WERI-Rb-1 (cell line): ENCODE measurements at regions not wholly inside any gene's neighbourhood (a gene's known extent, or its start where the extent isn't known, plus 50 kb on each side); places are given as distances from the start of the nearest gene placed in this dataset.
"Not testable (repeated sequence)": the region's sequence is repeated elsewhere in the genome, so short reads cannot be mapped to it uniquely, and the experiment has no call there.

Source experiments
- DNase-seq: peaks from one replicate; pipeline ENCODE4 v3.0.0-alpha.2; 2020
- H3K27ac ChIP-seq: fragments of 250-450 bp; sonication (Bioruptor Pico); 2 replicates; pipeline ENCODE4 v1.5.1; 2020; ENCODE audit warnings: mild to moderate bottlenecking, moderate library complexity
- H3K27me3 ChIP-seq: fragments of 250-450 bp; sonication (Bioruptor Pico); 2 replicates; pipeline ENCODE4 v1.5.1; 2021; ENCODE audit warnings: mild to moderate bottlenecking, low read depth, moderate library complexity; ENCODE audit not compliant: insufficient read depth, severe bottlenecking
- H3K36me3 ChIP-seq: fragments of 250-450 bp; sonication (Bioruptor Pico); 2 replicates; pipeline ENCODE4 v1.5.1; 2020; ENCODE audit warnings: mild to moderate bottlenecking, moderate library complexity
- H3K4me3 ChIP-seq: 2 replicates; pipeline ENCODE4 v1.5.1; 2011; ENCODE audit warnings: low read depth, mild to moderate bottlenecking, control low read depth, low read length
- H3K9me3 ChIP-seq: fragments of 250-450 bp; sonication (Bioruptor Pico); 2 replicates; pipeline ENCODE4 v1.5.1; 2021; ENCODE audit warnings: mild to moderate bottlenecking, moderate library complexity; ENCODE audit not compliant: severe bottlenecking
- TF ChIP-seq, protein P1 (sequence below): IDR thresholded peaks from 2 replicates; pipeline ENCODE4 v1.5.1; 2011; ENCODE audit warnings: low read depth, mild to moderate bottlenecking, control low read depth, inconsistent platforms, low read length

DNA sequence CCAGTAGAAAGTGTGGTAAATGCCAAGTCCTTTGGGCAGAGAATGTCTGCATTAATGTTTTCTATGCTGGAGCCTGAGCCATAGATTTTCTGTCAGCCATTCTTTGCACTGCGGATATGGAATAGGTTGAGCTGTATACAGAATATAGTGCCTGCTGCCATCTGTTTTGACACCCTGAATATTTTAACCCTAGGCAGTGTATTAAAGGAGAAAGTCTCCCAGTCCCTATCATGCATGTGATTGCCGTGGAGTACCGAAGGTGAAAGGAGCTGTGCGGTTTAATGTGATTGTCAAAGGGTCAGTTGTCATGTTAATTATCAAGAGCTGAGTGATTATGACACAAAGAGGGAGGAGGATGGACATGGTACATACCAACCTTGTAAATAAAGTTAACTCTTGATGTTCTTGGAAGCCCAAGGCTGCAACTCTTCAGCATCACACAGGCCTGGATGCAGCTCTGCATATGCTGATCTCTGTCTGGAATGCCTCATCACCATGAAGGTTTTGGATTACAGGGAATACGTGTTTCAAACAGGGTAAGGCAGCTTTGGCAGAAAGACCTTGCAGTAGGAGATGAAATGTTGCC, 247.1 kb upstream of the ELAVL2 start:
- DNase-seq, result no peak
- Histone ChIP-seq H3K4me3 (no peak overlapping the region), H3K36me3 (no peaks in the 10 kb centered on the region), H3K27me3 (no peaks in the 10 kb centered on the region), H3K9me3 (no peaks in the 10 kb centered on the region), H3K27ac (no peak overlapping the region)
- TF ChIP-seq, protein P1, sequence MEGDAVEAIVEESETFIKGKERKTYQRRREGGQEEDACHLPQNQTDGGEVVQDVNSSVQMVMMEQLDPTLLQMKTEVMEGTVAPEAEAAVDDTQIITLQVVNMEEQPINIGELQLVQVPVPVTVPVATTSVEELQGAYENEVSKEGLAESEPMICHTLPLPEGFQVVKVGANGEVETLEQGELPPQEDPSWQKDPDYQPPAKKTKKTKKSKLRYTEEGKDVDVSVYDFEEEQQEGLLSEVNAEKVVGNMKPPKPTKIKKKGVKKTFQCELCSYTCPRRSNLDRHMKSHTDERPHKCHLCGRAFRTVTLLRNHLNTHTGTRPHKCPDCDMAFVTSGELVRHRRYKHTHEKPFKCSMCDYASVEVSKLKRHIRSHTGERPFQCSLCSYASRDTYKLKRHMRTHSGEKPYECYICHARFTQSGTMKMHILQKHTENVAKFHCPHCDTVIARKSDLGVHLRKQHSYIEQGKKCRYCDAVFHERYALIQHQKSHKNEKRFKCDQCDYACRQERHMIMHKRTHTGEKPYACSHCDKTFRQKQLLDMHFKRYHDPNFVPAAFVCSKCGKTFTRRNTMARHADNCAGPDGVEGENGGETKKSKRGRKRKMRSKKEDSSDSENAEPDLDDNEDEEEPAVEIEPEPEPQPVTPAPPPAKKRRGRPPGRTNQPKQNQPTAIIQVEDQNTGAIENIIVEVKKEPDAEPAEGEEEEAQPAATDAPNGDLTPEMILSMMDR, result no peak

DNA sequence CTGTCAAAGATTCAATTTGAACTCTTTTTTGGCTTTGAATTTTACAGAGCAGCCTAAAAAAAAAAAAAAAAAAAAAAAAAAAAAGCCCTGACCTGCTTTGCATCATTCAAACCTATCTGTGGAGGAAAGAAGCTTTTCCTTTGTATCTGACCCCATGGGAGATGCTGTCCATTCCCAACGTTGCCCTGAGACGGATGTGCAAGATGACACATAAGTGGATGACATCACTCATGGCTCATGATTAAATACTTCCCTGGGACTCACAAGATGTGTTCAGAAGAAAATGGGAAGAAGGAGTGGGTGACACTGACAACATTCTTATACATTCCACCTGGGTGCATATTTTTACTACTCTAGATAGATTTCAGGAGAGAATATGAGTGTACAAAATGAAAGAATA, 245.7 kb upstream of the ELAVL2 start:
- Histone ChIP-seq H3K27ac (no peak overlapping the region), H3K4me3 (no peak overlapping the region), H3K27me3 (no peaks in the 10 kb centered on the region), H3K9me3 (no peaks in the 10 kb centered on the region), H3K36me3 (no peaks in the 10 kb centered on the region)
- no peak for DNase-seq
- TF ChIP-seq, protein P1, result no peak

DNA sequence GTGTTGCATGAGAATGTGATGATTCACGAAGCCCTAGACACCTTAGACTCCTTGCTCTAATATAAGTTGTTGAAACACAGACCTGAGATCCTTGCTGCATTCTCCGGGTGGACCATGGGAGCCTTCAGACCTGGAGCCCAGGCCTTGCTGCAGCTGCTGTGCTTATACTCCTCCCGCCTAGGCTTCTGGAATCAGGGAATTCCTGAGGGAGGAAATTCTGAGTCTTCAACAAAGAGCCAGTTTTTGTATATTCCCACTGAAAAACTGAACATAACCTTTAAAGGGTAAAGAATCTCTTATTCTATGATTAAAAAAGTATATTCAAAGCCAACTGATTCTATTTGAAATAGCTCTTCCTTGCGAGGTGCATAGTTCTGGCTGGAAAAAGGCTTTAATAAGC, 245.1 kb upstream of the ELAVL2 start:
- H3K4me3 ChIP-seq, result no peak overlapping the region
- TF ChIP-seq, protein P1, result no peak
- H3K9me3 ChIP-seq, result no peaks in the 10 kb centered on the region
- no peaks in the 10 kb centered on the region for H3K27me3 ChIP-seq
- H3K36me3 ChIP-seq, result no peaks in the 10 kb centered on the region
- DNase-seq, result no peak
- H3K27ac ChIP-seq, result no peak overlapping the region

DNA sequence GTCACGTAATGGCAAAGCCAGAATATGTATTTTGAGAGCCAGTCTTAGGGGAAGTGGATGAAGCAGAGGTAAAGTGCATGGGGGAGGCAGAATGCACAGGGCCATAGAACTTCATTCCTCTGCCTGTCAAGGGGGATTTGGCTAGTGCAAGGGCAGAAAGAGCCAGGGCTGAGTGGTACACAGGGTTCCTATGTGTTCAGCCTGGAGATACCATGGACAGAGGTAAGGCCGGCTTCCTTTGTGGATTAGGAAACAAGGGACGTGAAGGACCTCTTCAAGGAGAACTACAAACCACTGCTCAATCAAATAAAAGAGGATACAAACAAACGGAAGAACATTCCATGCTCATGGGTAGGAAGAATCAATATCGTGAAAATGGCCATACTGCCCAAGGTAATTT, 241.1 kb upstream of the ELAVL2 start:
- H3K4me3 ChIP-seq, H3K9me3 ChIP-seq, H3K27ac ChIP-seq, H3K36me3 ChIP-seq, H3K27me3 ChIP-seq, DNase-seq: not testable (repeated sequence)

DNA sequence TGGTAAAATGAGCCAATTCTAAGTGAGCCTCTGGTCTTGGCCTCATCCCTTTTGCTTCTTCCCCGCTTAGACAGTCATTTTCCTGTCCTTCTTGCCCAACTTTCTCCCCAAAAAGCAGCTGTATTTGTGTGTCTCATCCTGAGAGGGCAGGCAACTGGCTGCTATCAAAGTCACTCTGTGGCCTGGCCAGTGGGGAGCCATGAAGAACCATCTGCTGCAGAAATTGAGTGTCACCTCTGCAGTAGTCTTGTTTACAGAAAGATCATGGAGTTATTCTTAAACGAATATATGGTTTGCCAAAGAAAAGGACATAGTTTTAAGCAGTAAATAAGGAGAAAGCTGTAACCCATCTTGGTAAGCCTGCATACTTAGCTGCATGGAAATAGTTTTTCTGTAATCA, 233.6 kb upstream of the ELAVL2 start:
- Histone ChIP-seq H3K27ac (no peak overlapping the region), H3K27me3 (no peaks in the 10 kb centered on the region), H3K36me3 (no peaks in the 10 kb centered on the region), H3K9me3 (no peaks in the 10 kb centered on the region), H3K4me3 (no peak overlapping the region)
- DNase-seq, result no peak
- TF ChIP-seq, protein P1, result no peak

DNA sequence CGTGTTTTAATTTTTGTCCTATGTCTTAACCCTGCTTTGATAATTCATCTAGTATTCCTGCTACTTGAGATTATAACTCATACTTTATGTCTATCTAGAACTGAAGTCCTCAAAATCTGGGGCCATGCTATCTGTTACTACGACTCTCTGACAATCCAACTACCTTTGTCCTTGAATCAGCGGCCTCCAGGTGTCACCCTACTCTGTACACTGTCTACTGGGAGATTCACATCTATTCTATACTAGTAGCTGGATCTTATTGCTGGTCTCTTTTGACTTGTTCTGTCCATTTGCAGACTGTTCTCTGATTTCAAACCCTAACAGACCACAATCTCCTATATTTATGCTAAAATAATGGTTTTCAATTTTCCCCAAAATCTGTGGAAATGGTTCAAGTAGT, 225.5 kb upstream of the ELAVL2 start:
- Histone ChIP-seq H3K36me3 (no peaks in the 10 kb centered on the region), H3K9me3 (peaks cover 3% of the 10 kb centered on the region), H3K4me3 (no peak overlapping the region), H3K27me3 (no peaks in the 10 kb centered on the region), H3K27ac (no peak overlapping the region)
- TF ChIP-seq, protein P1, result 0 out of 2 replicates have a peak, but pooled peaks have one; percentile 5
- DNase-seq, result no peak

DNA sequence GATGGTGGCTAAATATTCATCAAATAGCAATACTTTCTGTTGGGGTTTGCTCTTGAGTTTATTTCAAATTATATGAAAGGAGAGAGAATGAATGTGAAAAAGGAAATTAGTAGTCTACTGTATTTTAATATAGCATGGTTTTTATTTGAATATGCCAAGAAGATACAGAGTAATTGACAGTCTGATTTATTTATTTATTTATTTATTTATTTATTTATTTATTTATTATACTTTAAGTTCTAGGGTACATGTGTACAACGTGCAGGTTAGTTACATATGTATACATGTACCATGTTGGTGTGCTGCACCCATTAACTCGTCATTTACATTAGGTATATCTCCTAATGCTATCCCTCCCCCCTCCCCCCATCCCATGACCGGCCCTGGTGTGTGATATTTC, 224.2 kb upstream of the ELAVL2 start:
- not testable (repeated sequence) for H3K4me3 ChIP-seq, H3K9me3 ChIP-seq, H3K27ac ChIP-seq, H3K36me3 ChIP-seq, DNase-seq, H3K27me3 ChIP-seq
